ENCODE measurements at regions not wholly inside any gene's neighbourhood (a gene's known extent, or its start where the extent isn't known, plus 50 kb on each side); places are given as distances from the start of the nearest gene placed in this dataset.

DNA sequence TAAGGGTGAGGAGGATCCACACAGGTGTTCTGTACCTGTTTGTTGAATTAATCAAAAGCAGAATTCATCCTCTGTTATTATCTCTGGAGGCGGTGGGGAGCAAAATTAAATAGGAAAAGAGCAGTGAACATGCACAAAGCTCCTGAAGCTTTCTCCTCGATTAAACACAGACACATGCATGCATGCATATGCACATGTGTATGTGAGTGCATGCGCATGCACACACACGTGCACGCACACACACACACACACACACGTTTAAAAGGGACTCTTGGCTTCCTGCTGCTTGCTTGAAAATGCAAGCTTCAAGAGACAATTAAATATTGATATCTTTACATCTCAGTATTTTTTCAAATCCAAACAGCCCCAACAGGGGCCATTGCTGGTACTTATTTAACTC lies 462.1 kb downstream of the BUD13 start (continued):
- TF ChIP-seq, protein P1, sequence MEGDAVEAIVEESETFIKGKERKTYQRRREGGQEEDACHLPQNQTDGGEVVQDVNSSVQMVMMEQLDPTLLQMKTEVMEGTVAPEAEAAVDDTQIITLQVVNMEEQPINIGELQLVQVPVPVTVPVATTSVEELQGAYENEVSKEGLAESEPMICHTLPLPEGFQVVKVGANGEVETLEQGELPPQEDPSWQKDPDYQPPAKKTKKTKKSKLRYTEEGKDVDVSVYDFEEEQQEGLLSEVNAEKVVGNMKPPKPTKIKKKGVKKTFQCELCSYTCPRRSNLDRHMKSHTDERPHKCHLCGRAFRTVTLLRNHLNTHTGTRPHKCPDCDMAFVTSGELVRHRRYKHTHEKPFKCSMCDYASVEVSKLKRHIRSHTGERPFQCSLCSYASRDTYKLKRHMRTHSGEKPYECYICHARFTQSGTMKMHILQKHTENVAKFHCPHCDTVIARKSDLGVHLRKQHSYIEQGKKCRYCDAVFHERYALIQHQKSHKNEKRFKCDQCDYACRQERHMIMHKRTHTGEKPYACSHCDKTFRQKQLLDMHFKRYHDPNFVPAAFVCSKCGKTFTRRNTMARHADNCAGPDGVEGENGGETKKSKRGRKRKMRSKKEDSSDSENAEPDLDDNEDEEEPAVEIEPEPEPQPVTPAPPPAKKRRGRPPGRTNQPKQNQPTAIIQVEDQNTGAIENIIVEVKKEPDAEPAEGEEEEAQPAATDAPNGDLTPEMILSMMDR (conservative IDR thresholded peaks at IDR 0.05; ENCODE audit: low read depth in 2 of 2): no peak
- no peak for TF ChIP-seq CREB1 (CRISPR knock-in tag; IDR thresholded peaks at IDR 0.05; ENCODE audit: low read depth)
- TF ChIP-seq ZNF114 (CRISPR knock-in tag; IDR thresholded peaks at IDR 0.05): no peak
- no peak for TF ChIP-seq NANOG (IDR thresholded peaks at IDR 0.05; ENCODE audit: borderline replicate concordance)
- TF ChIP-seq ZNF331 (CRISPR knock-in tag; IDR thresholded peaks at IDR 0.05; ENCODE audit: low read depth): no peak
- TF ChIP-seq, protein P2, sequence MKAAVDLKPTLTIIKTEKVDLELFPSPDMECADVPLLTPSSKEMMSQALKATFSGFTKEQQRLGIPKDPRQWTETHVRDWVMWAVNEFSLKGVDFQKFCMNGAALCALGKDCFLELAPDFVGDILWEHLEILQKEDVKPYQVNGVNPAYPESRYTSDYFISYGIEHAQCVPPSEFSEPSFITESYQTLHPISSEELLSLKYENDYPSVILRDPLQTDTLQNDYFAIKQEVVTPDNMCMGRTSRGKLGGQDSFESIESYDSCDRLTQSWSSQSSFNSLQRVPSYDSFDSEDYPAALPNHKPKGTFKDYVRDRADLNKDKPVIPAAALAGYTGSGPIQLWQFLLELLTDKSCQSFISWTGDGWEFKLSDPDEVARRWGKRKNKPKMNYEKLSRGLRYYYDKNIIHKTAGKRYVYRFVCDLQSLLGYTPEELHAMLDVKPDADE (IDR thresholded peaks at IDR 0.05): no peak
- TF ChIP-seq EZH2phosphoT487 (IDR thresholded peaks at IDR 0.05; ENCODE audit: unreplicated experiment): no peak

DNA sequence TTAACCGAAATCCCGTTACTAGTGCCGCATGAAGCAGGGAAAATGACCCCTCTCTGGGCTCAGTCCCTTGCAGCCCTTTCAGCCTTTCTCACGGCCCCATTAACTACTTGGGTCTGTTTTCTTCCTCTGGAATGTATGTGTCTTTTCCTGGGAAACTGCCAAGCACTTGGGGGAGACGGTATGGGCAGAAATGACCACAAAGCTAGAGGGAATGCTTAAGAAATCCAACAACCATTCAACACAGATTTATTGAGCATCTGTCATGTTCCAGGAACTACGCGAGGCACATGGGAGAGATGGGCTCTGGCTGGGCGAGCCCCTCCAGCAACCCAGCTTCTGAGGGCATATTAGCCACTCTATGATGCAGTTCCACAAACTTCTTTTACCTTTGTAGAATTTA lies 462.6 kb downstream of the BUD13 start:
- DNase-seq (ENCODE audit: low spot score): no peak
- H3K27me3 Mint-ChIP-seq (ENCODE audit: insufficient read depth, low read depth, poor library complexity): no peaks in the 10 kb centered on the region
- Histone ChIP-seq H3K4me2 (no peak overlapping the region), H3K4me3 (no peak overlapping the region), H3K36me3 (ENCODE audit: insufficient read depth) (no peaks in the 10 kb centered on the region), H3K79me2 (replicated peaks; ENCODE audit: insufficient read depth) (no peaks in the 10 kb centered on the region), H2AFZ (no peak overlapping the region), H3K4me1 (ENCODE audit: insufficient read depth) (peaks cover 16% of the 10 kb centered on the region; the same call in 1 of the 2 replicates), H3F3A (replicated peaks; ENCODE audit: low read depth) (no peaks in the 10 kb centered on the region), H3K27ac (ENCODE audit: low read depth) (no peak overlapping the region; the same call in 1 of the 2 replicates), H3K9me2 (ENCODE audit: insufficient read depth) (peaks cover 7% of the 10 kb centered on the region; the same call in 1 of the 2 replicates), H3K27me3 (ENCODE audit: insufficient read depth) (no peaks in the 10 kb centered on the region), H4K20me1 (replicated peaks; ENCODE audit: insufficient read depth) (no peaks in the 10 kb centered on the region)
- peaks cover 19% of the 10 kb centered on the region for H3K4me1 Mint-ChIP-seq
- no peak for ATAC-seq
- no peak overlapping the region for H3K4me3 Mint-ChIP-seq
- H3K9me3 Mint-ChIP-seq: no peaks in the 10 kb centered on the region
- no peaks in the 10 kb centered on the region for H3K36me3 Mint-ChIP-seq (ENCODE audit: low read depth)
- H3K27ac Mint-ChIP-seq: no peak overlapping the region
- TF ChIP-seq, protein P1 (conservative IDR thresholded peaks at IDR 0.05; ENCODE audit: low read depth in 2 of 2): no peak
- TF ChIP-seq EZH2 (IDR thresholded peaks at IDR 0.05; ENCODE audit: low read depth, unreplicated experiment) (no peak), CREB1 (CRISPR knock-in tag; IDR thresholded peaks at IDR 0.05; ENCODE audit: low read depth) (no peak), STAT1 (IDR thresholded peaks at IDR 0.05; ENCODE audit: unreplicated experiment) (no peak)
- TF ChIP-seq, protein P3, sequence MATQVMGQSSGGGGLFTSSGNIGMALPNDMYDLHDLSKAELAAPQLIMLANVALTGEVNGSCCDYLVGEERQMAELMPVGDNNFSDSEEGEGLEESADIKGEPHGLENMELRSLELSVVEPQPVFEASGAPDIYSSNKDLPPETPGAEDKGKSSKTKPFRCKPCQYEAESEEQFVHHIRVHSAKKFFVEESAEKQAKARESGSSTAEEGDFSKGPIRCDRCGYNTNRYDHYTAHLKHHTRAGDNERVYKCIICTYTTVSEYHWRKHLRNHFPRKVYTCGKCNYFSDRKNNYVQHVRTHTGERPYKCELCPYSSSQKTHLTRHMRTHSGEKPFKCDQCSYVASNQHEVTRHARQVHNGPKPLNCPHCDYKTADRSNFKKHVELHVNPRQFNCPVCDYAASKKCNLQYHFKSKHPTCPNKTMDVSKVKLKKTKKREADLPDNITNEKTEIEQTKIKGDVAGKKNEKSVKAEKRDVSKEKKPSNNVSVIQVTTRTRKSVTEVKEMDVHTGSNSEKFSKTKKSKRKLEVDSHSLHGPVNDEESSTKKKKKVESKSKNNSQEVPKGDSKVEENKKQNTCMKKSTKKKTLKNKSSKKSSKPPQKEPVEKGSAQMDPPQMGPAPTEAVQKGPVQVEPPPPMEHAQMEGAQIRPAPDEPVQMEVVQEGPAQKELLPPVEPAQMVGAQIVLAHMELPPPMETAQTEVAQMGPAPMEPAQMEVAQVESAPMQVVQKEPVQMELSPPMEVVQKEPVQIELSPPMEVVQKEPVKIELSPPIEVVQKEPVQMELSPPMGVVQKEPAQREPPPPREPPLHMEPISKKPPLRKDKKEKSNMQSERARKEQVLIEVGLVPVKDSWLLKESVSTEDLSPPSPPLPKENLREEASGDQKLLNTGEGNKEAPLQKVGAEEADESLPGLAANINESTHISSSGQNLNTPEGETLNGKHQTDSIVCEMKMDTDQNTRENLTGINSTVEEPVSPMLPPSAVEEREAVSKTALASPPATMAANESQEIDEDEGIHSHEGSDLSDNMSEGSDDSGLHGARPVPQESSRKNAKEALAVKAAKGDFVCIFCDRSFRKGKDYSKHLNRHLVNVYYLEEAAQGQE (IDR thresholded peaks at IDR 0.05; ENCODE audit: unreplicated experiment): no peak
